GM23338 (cell line): ENCODE measurements at regions not wholly inside any gene's neighbourhood (a gene's known extent, or its start where the extent isn't known, plus 50 kb on each side); places are given as distances from the start of the nearest gene placed in this dataset.

Source experiments
- CTCF ChIP-seq, 2 experiments: fragments of 200-600 bp in 1 of 2; sonication (generic) in 1 of 2; conservative IDR thresholded peaks; 2 replicates each; pipeline versions ENCODE4 v1.5.1 to v1.6.1; 2016 to 2017; ENCODE audit warnings: antibody characterized with exemption in 2 of 2, low read depth in 2 of 2, mild to moderate bottlenecking in 2 of 2, moderate library complexity in 1 of 2
- EZH2 ChIP-seq: fragments of 200-600 bp; sonication (generic); IDR thresholded peaks from one replicate; pipeline ENCODE4 v1.8.0; 2017; ENCODE audit warnings: antibody characterized with exemption, mild to moderate bottlenecking, low read depth; ENCODE audit not compliant: unreplicated experiment
- EZH2phosphoT487 ChIP-seq: fragments of 200-600 bp; sonication (generic); IDR thresholded peaks from one replicate; pipeline ENCODE4 v1.8.1; 2018; ENCODE audit warnings: antibody characterized with exemption; ENCODE audit not compliant: unreplicated experiment

GRCh38 chr5:15105799-15106393 is 234.3 kb upstream of the ANKH start:
- no peak for TF ChIP-seq EZH2
- peak; percentile 90 to 94 for TF ChIP-seq CTCF (conservative IDR thresholded peaks at IDR 0.05; ENCODE audit: low read depth in 2 of 2)
- TF ChIP-seq EZH2phosphoT487: no peak
